Ectodermal cell (in vitro differentiated cells): ENCODE measurements at regions not wholly inside any gene's neighbourhood (a gene's known extent, or its start where the extent isn't known, plus 50 kb on each side); places are given as distances from the start of the nearest gene placed in this dataset.

Source experiments
- H3K27ac ChIP-seq: 2 replicates; pipeline ENCODE4 v1.7.0; 2013; ENCODE audit warnings: mild to moderate bottlenecking, low read depth, low read length; ENCODE audit not compliant: insufficient read depth, poor library complexity, severe bottlenecking
- H3K27me3 ChIP-seq: 2 replicates; pipeline ENCODE4 v1.7.0; 2013; ENCODE audit warnings: mild to moderate bottlenecking, low read length; ENCODE audit not compliant: insufficient read depth, control insufficient read depth, poor library complexity, severe bottlenecking
- H3K36me3 ChIP-seq: one replicate; pipeline ENCODE4 v1.7.0; 2013; ENCODE audit warnings: low read length; ENCODE audit not compliant: control insufficient read depth, insufficient read depth
- H3K4me1 ChIP-seq: one replicate; pipeline ENCODE4 v1.7.0; 2013; ENCODE audit warnings: low read length; ENCODE audit not compliant: control insufficient read depth, insufficient read depth
- H3K4me3 ChIP-seq: 2 replicates; pipeline ENCODE4 v1.7.0; 2013; ENCODE audit warnings: low read depth, low read length, control low read depth; ENCODE audit not compliant: insufficient read depth
- H3K9me3 ChIP-seq: 2 replicates; pipeline ENCODE4 v1.7.0; 2013; ENCODE audit warnings: mild to moderate bottlenecking, low read length, moderate library complexity; ENCODE audit not compliant: control insufficient read depth
- WGBS, 2 experiments: methylation state at CpG; one replicate each; pipeline ENCODE4 v1.1.7; 2013; ENCODE audit warnings: missing lambda C conversion rate in 2 of 2; 5-methylcytosine and 5-hydroxymethylcytosine counted together

DNA sequence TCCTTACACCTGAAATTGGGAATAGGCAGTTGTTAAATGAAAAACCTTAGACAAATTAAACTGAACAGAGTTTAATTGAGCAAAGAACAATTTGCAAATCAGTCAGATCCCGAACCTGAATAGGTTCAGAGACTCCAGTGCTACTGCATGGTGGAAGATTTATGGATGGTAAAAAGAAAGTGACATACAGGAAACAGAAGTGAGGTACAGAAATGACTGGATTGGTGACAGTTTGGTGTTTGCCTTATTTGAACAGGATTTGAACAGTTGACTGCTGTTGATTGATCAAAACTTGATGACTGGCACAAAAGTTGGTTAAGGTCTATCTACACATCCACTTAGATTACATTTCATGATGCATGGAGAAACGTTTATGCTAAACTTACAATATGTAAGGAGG lies 248.8 kb downstream of the HNMT start:
- Histone ChIP-seq H3K36me3 (no peaks in the 10 kb centered on the region), H3K27me3 (no peaks in the 10 kb centered on the region), H3K4me1 (no peaks in the 10 kb centered on the region), H3K4me3 (no peak overlapping the region), H3K9me3 (no peaks in the 10 kb centered on the region), H3K27ac (no peak overlapping the region)
- 97 to 98% methylated on average over 2 of the region's 2 CpGs for WGBS, 2 experiments

DNA sequence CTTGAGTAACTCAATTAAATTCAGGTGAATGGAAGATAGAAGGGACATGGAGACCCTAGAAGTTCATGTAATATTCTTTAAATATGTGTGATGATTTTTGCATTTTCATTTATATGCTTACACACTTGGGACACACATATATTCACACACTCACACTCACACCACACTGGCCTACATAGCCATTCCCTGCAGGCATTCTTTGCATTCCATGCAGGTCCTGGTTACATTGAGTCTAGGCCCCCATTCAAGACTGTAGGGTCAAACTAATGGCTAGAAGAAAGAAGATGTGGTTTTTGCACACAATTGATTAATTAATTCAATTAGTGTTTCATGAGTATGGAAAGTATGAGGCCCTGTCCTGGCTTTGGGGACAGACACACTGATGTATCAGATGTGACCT lies 249.4 kb downstream of the HNMT start:
- Histone ChIP-seq H3K27ac (no peak overlapping the region), H3K36me3 (no peaks in the 10 kb centered on the region), H3K4me1 (no peaks in the 10 kb centered on the region), H3K4me3 (no peak overlapping the region), H3K9me3 (no peaks in the 10 kb centered on the region), H3K27me3 (no peaks in the 10 kb centered on the region)

DNA sequence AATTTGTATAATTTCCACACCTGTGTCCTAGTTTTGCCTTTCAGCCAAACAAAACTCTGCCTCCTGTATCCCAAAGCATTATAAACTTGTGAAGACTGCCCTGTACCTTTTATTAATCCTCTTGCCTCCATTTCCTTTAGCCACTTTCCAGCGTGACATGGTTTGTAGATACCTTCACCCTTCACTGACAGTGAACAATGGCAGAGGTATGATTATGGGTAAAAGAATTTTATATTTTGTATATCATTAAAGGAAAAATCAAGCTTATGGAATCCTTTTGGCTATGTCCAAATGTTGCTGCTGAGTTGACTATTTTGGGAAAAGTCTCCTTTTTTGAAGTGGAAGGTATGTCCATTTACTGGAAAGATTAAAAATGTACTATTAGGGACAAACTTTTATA lies 251.7 kb downstream of the HNMT start:
- Histone ChIP-seq H3K9me3 (no peaks in the 10 kb centered on the region), H3K4me3 (no peak overlapping the region), H3K4me1 (no peaks in the 10 kb centered on the region), H3K27ac (no peak overlapping the region), H3K27me3 (no peaks in the 10 kb centered on the region), H3K36me3 (no peaks in the 10 kb centered on the region)
- 80 to 100% methylated on average over 1 of the region's 1 CpG for WGBS, 2 experiments

- Histone ChIP-seq H3K4me1 (no peaks in the 10 kb centered on the region), H3K9me3 (no peaks in the 10 kb centered on the region), H3K36me3 (no peaks in the 10 kb centered on the region), H3K4me3 (no peak overlapping the region), H3K27me3 (no peaks in the 10 kb centered on the region), H3K27ac (no peak overlapping the region)
Measured at GRCh38 chr2:138217975-138218374, 253.7 kb downstream of the HNMT start.

DNA sequence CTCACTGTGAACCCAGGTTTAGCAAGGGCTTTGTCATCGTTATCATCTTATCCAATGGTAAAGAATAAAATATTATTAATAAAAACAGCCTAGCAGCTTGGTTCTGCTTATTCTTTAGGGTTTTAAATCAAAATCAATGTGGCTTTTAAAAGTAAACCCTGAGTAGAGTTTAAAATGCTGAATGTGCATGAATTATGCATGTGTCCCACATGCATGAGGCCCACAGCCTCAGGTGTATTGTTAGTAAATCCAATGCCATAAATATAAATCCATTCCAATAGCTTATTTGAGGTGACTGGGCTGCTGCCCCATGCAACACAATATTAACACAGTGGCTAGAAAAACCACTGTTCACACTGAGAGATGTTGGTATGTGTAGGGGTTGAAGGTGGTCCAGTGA lies 254.1 kb downstream of the HNMT start:
- no CpG with 5 or more reads among the region's 1 CpG for WGBS, 2 experiments
- Histone ChIP-seq H3K9me3 (no peaks in the 10 kb centered on the region), H3K4me1 (no peaks in the 10 kb centered on the region), H3K4me3 (no peak overlapping the region), H3K36me3 (no peaks in the 10 kb centered on the region), H3K27ac (no peak overlapping the region), H3K27me3 (no peaks in the 10 kb centered on the region)

DNA sequence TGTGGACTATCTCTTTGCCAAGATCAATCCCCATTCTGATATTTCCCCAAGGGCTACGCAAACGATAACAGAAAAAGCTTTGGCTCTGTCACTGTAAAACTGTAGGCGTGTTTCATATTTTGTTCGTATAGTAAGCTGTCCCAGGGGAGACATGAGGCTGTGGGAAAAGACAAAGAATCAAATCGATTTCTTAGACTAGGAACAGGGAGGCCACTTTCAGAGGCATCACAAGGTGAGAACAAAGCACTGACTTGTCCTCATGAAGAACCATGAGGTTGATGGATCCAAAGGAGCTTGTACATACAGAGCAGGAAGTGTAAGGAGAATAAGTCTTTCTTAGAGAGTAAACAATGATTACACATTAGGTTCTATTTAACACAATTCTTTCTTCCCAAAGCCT lies 255.7 kb downstream of the HNMT start:
- Histone ChIP-seq H3K36me3 (no peaks in the 10 kb centered on the region), H3K27ac (no peak overlapping the region), H3K27me3 (no peaks in the 10 kb centered on the region), H3K4me3 (no peak overlapping the region), H3K4me1 (no peaks in the 10 kb centered on the region), H3K9me3 (no peaks in the 10 kb centered on the region)
- 95 to 96% methylated on average over 5 of the region's 5 CpGs for WGBS, 2 experiments

DNA sequence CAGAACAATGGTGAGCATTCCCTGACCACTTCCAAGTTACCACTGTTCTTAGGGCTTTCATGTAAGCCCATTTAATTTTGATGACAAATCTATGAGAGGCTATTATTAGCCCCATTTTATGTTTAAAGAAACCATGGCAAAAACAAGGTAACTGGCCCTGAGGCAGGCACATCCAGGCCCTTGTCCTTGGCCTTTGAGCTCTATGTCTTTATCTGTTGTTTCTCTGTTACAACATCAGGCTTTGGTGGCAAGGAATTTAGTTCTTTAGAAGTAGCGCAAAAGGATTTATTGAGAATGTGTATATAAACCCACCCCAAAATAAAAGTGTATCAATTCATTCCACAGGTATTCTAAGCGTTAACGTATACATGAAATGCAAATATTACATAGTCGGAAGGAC lies 257.1 kb downstream of the HNMT start:
- 98 to 99% methylated on average over 3 to 4 of the region's 4 CpGs for WGBS, 2 experiments
- Histone ChIP-seq H3K27ac (no peak overlapping the region), H3K27me3 (no peaks in the 10 kb centered on the region), H3K9me3 (no peaks in the 10 kb centered on the region), H3K4me3 (no peak overlapping the region), H3K4me1 (no peaks in the 10 kb centered on the region), H3K36me3 (no peaks in the 10 kb centered on the region)

- no peak overlapping the region for H3K4me3 ChIP-seq
- no peak overlapping the region for H3K27ac ChIP-seq
- no peaks in the 10 kb centered on the region for H3K27me3 ChIP-seq
- no peaks in the 10 kb centered on the region for H3K4me1 ChIP-seq
- no peaks in the 10 kb centered on the region for H3K36me3 ChIP-seq
- no peaks in the 10 kb centered on the region for H3K9me3 ChIP-seq
- WGBS, 2 experiments: 92 to 94% methylated on average over 4 to 6 of the region's 6 CpGs
Measured at GRCh38 chr2:138223319-138223718, 259.0 kb downstream of the HNMT start.

DNA sequence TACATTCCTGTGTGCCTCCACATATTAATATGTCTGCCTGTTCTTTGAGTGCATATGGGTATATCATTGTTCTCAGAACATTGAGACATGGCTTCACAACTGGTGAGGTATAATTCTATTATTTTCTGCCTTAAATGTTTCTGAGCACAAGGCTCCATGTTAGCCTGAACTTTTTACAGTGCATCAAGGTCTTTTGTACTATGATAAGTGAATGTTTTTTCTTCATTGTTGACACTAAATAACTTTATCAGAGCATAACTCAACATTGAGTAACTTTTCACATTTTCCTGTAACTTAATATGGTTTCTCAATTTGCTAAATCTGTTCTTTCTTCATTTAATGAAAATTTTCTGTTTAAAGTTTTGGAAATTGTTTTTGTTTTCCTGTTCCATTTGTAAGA lies 262.9 kb downstream of the HNMT start:
- H3K4me3 ChIP-seq: no peak overlapping the region
- no peaks in the 10 kb centered on the region for H3K4me1 ChIP-seq
- H3K9me3 ChIP-seq: no peaks in the 10 kb centered on the region
- no peaks in the 10 kb centered on the region for H3K27me3 ChIP-seq
- no peak overlapping the region for H3K27ac ChIP-seq
- H3K36me3 ChIP-seq: no peaks in the 10 kb centered on the region

DNA sequence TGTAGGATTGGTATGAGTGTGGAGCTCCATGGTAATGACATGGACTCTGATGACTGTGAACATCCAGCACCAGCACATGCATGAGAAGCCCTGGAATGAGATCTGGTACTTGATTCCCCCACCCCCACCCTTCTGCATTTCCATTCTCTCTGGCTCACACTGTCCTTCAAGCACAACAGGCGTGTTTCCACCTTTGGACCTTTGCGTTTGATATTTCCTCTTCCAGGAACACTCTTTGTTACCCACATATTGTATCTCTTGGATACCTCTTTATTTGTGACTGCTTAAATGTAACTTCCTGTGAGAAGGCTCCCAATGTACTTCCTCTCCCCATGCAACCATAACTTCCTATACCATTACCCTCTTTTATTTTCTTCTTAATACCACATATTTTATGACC lies 263.8 kb downstream of the HNMT start:
- Histone ChIP-seq H3K27me3 (no peaks in the 10 kb centered on the region), H3K4me3 (no peak overlapping the region), H3K27ac (no peak overlapping the region), H3K4me1 (no peaks in the 10 kb centered on the region), H3K9me3 (no peaks in the 10 kb centered on the region), H3K36me3 (no peaks in the 10 kb centered on the region)
- WGBS, 2 experiments: 92 to 94% methylated on average over 2 of the region's 2 CpGs

DNA sequence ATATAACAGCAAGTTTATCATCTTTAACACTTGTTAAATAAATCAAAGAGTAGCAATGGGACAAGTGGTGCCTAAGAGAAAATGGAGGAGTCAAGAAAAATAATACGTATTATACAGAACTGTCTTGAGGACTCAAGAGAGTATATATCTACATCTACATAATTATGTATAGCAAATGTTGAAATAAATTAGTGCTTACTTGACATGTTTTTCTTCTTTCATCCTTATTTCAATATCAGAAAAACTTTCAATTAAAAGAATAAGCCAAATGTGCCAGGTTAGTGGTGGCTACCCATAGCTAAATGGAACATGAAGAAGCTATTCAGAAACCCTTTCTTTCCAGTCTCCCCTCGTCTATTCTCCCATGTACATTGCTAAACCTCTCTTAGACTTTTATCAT lies 267.3 kb upstream of the SPOPL start:
- Histone ChIP-seq H3K27me3 (no peaks in the 10 kb centered on the region), H3K9me3 (no peaks in the 10 kb centered on the region), H3K36me3 (no peaks in the 10 kb centered on the region), H3K4me1 (no peaks in the 10 kb centered on the region), H3K27ac (no peak overlapping the region), H3K4me3 (no peak overlapping the region)
- 86% methylated on average over 1 of the region's 2 CpGs; no CpG with 5 or more reads in 1 of the 2 experiments for WGBS, 2 experiments
